ENCODE measurements at regions not wholly inside any gene's neighbourhood (a gene's known extent, or its start where the extent isn't known, plus 50 kb on each side); places are given as distances from the start of the nearest gene placed in this dataset.
"Not testable (repeated sequence)": the region's sequence is repeated elsewhere in the genome, so short reads cannot be mapped to it uniquely, and the experiment has no call there.

GRCh38 chr3:150346981-150347863 lies 60.9 kb upstream of the TSC22D2 start:
- TF ChIP-seq ZFX (IDR thresholded peaks at IDR 0.05; ENCODE audit: borderline replicate concordance), result no peak
- TF ChIP-seq, protein P1, sequence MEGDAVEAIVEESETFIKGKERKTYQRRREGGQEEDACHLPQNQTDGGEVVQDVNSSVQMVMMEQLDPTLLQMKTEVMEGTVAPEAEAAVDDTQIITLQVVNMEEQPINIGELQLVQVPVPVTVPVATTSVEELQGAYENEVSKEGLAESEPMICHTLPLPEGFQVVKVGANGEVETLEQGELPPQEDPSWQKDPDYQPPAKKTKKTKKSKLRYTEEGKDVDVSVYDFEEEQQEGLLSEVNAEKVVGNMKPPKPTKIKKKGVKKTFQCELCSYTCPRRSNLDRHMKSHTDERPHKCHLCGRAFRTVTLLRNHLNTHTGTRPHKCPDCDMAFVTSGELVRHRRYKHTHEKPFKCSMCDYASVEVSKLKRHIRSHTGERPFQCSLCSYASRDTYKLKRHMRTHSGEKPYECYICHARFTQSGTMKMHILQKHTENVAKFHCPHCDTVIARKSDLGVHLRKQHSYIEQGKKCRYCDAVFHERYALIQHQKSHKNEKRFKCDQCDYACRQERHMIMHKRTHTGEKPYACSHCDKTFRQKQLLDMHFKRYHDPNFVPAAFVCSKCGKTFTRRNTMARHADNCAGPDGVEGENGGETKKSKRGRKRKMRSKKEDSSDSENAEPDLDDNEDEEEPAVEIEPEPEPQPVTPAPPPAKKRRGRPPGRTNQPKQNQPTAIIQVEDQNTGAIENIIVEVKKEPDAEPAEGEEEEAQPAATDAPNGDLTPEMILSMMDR (IDR thresholded peaks at IDR 0.05), result no peak
- no peak overlapping the region for H3K27ac ChIP-seq

- no peak overlapping the region for H3K27ac ChIP-seq
- TF ChIP-seq, protein P1 (IDR thresholded peaks at IDR 0.05), result no peak
- TF ChIP-seq ZFX (IDR thresholded peaks at IDR 0.05; ENCODE audit: borderline replicate concordance), result no peak
Observed at GRCh38 chr3:150346266-150346665, 61.8 kb upstream of the TSC22D2 start.

- no peak overlapping the region for H3K27ac ChIP-seq
- no peak for TF ChIP-seq ZFX (IDR thresholded peaks at IDR 0.05; ENCODE audit: borderline replicate concordance)
- TF ChIP-seq, protein P1 (IDR thresholded peaks at IDR 0.05), result no peak
Observed at GRCh38 chr3:150345021-150345538, 63.0 kb upstream of the TSC22D2 start.

DNA sequence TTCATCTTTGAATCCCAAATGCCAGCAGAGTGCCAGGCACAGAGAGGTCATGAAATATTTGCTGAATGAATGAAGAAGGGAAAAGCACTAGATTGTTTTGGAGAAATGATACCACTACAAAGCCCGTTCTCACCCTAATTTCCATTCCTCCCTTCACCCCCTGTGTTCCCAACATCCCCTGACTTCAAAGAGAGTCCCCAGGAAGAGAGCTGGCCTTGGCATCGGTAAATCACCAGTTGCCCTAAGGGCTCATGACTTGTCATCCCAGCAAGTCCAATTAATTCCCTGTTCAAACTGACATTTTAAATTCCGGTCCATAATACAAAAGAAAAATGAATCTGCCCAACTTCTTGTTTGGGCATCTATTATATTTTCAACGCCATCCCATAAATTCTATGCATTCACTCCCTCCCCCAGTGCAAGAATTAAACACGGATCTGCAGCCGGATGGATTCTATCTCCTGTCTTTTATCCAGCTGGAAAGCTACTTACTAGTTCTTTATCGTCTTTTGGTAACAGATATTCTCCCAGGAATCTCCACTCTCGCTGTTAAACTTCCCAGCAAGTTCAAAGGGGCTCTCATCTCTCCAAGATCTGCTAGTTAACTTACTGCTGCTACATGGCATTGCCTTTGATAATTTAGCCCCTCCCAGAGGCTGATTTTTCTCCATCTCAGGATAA lies 63.9 kb upstream of the TSC22D2 start:
- TF ChIP-seq ZFX (IDR thresholded peaks at IDR 0.05; ENCODE audit: borderline replicate concordance), result no peak
- TF ChIP-seq, protein P1 (IDR thresholded peaks at IDR 0.05), result no peak
- H3K27ac ChIP-seq, result no peak overlapping the region

DNA sequence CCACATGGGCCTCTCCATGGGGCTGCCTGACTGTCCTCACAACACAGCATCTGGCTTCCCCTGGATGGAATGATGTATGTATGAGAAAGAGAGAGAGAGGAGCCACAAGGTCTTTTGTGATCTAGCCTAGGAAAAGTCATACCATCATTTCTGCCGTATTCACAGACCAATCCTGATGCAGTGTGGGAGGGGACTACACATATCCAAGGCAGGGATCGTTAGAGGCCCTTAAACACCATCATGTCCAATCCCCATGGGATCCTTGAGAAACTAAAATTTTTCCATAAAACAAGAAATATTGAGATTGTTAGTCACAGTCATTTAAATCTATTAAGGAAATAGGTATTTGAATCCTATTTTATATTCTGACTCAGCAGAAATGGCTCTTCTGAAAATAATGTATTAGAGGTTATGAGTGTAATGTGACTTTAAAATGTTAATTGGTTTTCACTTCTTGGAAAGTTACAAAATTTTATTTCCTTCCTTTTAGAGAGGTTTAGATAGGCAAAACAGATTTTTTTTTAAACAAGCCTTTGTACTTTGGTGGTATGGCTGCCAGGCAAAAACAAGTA lies 65.1 kb upstream of the TSC22D2 start:
- H3K27ac ChIP-seq, result no peak overlapping the region

GRCh38 chr3:150341891-150342290 lies 66.2 kb upstream of the TSC22D2 start:
- no peak for TF ChIP-seq ZFX (IDR thresholded peaks at IDR 0.05; ENCODE audit: borderline replicate concordance)
- TF ChIP-seq, protein P1 (IDR thresholded peaks at IDR 0.05), result no peak
- H3K27ac ChIP-seq, result no peak overlapping the region

More for the DNA sequence above, 65.1 kb upstream of the TSC22D2 start:
- no peak for TF ChIP-seq ZFX (IDR thresholded peaks at IDR 0.05; ENCODE audit: borderline replicate concordance)
- TF ChIP-seq, protein P1 (IDR thresholded peaks at IDR 0.05), result no peak

DNA sequence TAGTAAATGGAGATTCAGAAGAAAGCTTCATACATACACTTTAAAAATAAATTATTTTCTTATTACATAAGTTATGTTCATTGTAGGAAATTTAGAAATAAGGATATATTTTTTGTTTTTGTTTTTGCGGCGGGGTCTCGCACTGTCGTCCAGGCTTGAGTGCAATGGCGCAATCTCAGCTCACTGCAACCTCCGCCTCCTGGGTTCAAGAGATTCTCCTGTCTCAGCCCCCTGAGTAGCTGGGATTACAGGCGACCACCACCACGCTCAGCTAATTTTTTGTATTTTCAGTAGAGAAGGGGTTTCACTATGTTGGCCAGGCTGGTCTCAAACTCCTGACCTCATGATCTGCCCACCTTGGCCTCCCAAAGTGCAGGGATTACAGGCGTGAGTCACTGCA lies 71.7 kb upstream of the TSC22D2 start:
- not testable (repeated sequence) for H3K27ac ChIP-seq

Data from 22Rv1 (cell line).